ENCODE measurements at regions not wholly inside any gene's neighbourhood (a gene's known extent, or its start where the extent isn't known, plus 50 kb on each side); places are given as distances from the start of the nearest gene placed in this dataset.

- no peak for DNase-seq (ENCODE audit: low spot score)
Observed at GRCh38 chr1:163655565-163655964, 333.8 kb downstream of the NUF2 start.

DNA sequence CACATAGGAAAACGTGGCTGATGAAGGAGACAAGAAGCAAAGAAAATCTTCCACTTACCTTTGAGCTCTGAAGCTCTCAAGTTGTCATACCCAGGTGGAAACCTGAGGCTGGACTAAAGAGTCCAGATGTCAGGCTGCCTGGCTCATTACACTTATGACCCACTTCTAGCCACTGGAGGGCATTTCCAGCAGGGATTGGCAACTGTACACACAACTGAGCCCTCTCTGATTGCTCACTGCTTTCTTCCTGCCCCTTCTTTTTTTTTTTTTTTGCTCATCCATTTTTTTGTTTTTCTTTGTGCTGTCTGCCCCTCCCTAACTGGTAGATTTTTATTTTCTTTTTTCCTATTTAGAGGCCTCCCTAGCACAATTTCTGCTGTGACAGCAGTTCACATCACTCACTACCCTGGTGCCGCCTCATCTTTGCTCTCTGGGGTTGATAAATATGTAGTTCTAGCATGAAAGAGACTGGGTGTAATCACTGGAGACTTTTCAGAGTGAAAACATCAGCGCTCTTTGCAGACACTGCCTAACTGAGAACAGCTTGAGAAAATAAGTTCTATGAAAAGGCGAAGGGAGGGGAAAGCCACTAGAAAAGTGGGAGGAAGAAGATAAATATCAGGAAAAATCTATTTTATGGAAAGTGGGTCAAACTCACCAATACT lies 334.5 kb downstream of the NUF2 start:
- DNase-seq (ENCODE audit: low spot score), result no peak

GRCh38 chr1:163657719-163658118 lies 336.0 kb downstream of the NUF2 start:
- no peak for DNase-seq (ENCODE audit: low spot score)

- DNase-seq (ENCODE audit: low spot score), result no peak
Observed at GRCh38 chr1:163661391-163661790, 339.6 kb downstream of the NUF2 start.

GRCh38 chr1:163664671-163665335 lies 343.0 kb downstream of the NUF2 start:
- DNase-seq (ENCODE audit: low spot score), result no peak

- DNase-seq (ENCODE audit: low spot score), result no peak
Observed at GRCh38 chr1:163668472-163668871, 346.7 kb downstream of the NUF2 start.

DNA sequence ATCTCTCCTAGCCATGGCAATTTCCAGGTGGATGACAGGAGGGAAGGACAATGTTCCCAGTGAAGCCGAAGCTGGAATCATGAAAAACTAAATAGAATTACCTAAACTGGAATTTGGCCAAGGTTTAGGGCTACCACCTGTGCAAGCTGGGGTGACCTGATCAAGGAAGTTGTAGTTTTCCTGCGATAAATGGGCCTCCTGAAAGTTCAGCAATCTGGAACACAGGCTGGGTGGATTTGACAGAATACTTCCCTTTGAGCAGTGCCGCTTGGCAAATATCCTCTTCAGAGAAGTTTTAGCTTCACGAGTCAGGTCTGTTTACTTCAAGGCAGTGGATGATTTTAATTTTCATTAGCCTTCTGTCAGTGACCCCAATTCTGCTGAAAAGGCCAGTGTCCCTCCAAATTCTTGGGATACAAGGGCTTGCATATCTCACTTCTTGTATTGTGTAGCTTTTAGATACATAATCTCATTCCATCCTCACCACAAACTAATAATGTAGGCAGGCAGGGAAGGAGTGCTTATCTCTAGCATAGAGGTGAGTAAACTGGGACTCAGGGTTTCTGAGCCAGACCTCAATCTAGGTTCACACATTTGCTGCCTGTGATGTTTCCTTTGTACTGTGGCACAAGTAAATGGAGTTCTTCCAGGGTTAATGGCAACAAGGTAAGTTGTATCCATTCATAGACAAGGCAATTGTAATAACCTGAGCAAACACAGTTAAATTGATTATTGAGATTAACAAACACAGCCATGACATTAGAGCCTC lies 349.4 kb downstream of the NUF2 start:
- DNase-seq (ENCODE audit: low spot score), result no peak

GRCh38 chr1:163672976-163673758 lies 351.4 kb downstream of the NUF2 start:
- no peak for DNase-seq (ENCODE audit: low spot score)

DNA sequence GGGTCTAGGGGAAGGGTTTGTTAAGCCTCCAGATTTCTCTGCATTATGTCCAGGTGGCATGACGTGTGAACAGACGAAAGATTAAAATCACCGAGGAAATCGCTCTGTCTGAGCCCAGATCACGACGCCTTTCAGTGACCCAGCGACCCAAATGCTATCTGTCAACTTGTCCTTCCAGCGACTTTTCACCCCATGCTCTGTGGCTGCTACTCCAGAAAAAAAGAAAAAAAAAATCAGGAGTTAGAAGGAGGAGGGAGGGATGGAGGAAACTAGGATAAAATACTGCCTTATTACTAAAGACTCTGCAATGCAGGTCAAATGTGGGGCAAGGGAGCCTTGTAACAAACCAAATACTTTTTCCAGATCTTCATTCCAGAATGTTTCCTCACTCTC lies 352.0 kb downstream of the NUF2 start:
- no peak for DNase-seq (ENCODE audit: low spot score)

GRCh38 chr1:163674236-163674635 lies 352.5 kb downstream of the NUF2 start:
- no peak for DNase-seq (ENCODE audit: low spot score)

DNA sequence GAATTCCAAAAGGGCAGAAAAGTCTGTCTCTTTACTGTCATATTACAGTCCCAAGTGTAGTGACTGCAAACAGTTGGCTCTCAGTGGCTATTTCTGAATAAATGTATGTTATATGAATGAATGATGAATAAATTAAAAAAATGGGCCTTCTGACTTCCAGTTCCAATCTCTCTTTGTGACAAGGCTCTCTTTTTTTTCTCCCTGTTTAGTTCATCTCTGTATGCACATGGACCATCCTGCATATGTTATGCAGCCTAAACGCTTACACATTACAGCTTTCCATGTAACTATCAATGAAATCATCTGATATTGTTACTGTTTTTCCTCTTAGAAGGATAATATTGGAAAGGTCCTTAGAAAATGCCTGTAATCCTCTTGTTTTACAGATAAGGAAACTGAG lies 363.0 kb downstream of the NUF2 start:
- DNase-seq (ENCODE audit: low spot score), result no peak

DNA sequence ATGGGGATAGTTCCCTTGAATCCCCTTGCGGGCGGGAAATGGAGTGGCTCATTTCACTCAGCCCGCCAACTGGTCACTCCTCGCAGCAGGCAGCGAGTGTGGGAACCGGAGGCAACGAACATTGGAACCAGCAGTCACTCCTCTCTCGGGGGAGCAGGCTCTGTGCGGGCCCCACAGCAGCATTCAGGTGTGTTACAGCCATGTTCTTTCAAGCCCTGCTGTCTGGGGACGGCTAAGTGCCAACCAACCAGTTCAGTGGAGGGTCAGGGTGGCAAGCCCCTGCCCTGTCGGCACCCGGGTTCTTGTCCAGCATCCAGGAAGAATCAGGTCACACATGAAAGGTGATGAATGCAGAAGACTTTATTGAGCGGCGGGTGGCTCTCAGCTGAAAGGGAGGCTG lies 370.5 kb downstream of the NUF2 start:
- DNase-seq (ENCODE audit: low spot score), result no peak

DNA sequence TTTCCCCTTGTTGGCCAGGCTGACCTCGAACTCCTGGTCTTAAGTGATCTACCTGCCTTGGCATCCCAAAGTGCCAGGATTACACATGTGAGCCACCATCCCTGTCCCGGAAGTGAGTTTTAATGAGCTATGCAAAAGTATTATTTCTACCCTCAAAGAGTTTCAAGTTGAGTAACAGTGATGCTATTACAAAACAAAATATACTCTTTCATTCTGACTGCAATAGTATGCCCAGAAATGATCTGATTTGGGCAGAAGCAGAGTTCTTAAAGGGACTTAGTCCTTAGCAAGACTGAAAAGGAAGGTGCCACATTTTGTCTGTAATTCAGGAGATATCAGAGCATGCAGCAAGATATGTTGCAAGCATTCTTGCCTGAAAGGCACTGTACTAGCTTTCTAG lies 375.4 kb downstream of the NUF2 start:
- no peak for DNase-seq (ENCODE audit: low spot score)

DNA sequence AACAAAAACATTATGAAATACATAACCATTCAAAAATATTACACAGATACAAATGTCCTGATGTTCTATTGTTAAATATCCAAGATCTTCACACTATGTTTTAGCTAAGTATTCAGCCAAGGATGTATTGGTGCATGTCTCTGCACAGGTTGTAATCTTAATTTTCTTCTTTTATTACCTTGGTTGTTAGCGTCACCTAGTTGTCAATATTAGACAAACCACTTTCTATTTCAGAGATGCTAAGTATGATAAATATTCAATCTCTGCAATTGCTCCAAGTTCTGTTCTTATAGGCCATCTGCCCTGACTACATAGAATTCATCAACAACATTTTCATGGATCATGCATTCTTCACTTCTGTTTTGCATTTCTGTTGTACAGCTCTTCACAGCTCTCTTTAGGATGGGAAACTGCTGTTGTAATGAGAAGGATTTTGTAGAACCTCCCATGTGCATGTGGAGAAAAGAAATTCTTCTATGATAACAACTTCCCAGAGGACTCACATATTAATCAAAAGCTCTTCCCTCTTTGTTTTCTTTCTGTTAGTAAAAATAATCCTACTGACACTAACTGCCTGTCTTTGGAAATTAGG lies 380.1 kb downstream of the NUF2 start:
- DNase-seq (ENCODE audit: low spot score), result no peak

DNA sequence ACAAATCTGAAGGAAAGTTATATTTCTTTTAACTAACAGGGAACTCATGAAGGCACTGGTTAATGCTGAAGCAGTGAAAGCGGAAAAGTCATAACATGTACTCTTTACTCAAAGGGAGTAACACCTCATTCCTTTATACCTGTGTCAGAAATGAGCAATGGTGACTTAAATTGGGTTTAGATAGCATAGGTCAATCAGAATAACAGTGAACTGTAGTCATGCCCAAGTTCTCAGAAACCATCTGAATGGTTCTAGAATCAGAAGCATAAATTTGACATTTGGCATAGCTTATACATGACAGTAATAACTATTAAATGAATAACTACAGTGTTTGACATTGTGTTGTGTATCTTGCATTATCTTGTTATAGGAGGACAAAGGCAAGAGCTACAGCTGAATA lies 382.0 kb downstream of the NUF2 start:
- no peak for DNase-seq (ENCODE audit: low spot score)

GRCh38 chr1:163706915-163707314 lies 385.2 kb downstream of the NUF2 start:
- DNase-seq (ENCODE audit: low spot score), result no peak

DNA sequence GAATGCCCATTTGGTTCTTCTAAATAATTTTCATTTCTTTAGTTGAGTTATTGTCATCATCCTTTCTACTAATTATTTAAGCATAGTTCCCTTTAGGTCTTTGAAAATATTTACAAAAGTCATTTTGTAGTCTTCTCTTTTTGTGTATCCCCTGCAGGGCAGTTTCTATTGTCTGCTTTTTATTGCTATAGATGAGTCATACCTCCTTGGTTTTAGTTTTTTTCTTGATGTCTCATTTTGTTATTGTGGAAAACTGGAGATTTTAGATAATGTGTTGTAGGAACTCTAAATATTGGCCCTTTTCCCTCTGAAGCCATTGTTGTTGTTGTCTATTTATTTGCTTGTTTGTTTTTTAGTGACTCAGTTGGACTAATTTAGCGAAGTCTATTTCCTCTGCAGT lies 387.9 kb downstream of the NUF2 start:
- no peak for DNase-seq (ENCODE audit: low spot score)

DNA sequence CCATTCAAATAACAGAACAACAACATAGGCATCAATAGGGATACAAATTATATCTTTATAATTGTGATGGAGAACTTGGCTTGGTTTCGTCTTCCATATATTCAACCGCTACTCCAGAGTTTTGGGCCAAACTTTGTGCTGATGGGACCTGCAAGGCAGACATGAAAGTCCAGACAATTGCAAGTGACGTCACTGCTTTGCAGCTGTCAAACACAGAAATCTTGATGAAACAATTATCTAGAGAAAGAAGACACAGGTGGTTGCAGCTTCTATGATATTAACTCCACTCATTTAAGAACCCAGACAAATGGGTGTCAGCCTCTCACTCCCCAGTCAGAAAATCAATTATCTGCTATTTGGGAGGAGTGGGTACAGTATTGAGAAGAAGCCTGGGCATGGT lies 390.6 kb downstream of the NUF2 start:
- no peak for DNase-seq (ENCODE audit: low spot score)

- DNase-seq (ENCODE audit: low spot score), result no peak
Observed at GRCh38 chr1:163720294-163720693, 398.5 kb downstream of the NUF2 start.

- DNase-seq (ENCODE audit: low spot score), result no peak
Observed at GRCh38 chr1:163725551-163725950, 403.8 kb downstream of the NUF2 start.

- DNase-seq (ENCODE audit: low spot score), result no peak
Observed at GRCh38 chr1:163730411-163730821, 408.7 kb downstream of the NUF2 start.

- no peak for DNase-seq (ENCODE audit: low spot score)
Observed at GRCh38 chr1:163737261-163737660, 415.5 kb downstream of the NUF2 start.
